SHP77 (cell line): ENCODE measurements at regions not wholly inside any gene's neighbourhood (a gene's known extent, or its start where the extent isn't known, plus 50 kb on each side); places are given as distances from the start of the nearest gene placed in this dataset.
"Not testable (repeated sequence)": the region's sequence is repeated elsewhere in the genome, so short reads cannot be mapped to it uniquely, and the experiment has no call there.

Experiments
- DNase-seq, 2 experiments: peaks; one replicate each; lab custom pipeline; 2025; lab: John Stamatoyannopoulos, UW

- DNase-seq: no peak
These were observed 220.8 kb upstream of the TCERG1L start for GRCh38 chr10:131532291-131532690.

- no peak for DNase-seq
These were observed 221.3 kb upstream of the TCERG1L start for GRCh38 chr10:131532745-131533341.

- no peak for DNase-seq
These were observed 222.5 kb upstream of the TCERG1L start for GRCh38 chr10:131533846-131534526.

- DNase-seq: no peak
These were observed 223.3 kb upstream of the TCERG1L start for GRCh38 chr10:131534836-131535235.

- DNase-seq: no peak
These were observed 225.2 kb upstream of the TCERG1L start for GRCh38 chr10:131536676-131537075.

DNA sequence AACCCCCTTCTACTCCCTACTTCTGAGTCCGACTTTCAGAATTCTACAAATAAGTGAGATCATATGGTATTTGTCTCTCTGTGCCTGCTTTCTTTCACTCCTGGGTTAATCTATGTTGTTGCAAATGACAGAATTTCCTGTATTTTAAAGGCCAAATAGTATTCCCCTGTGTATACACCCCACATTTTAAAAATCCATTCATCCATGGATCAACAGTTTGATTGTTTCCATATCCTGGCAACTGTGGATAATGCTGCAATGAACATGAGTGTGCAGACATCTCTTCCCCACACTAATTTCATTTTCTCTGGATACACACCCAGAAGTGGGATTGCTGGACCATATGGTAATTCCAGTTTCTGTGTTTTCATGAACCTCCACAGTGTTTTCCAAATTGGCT, 225.8 kb upstream of the TCERG1L start:
- no peak for DNase-seq

DNA sequence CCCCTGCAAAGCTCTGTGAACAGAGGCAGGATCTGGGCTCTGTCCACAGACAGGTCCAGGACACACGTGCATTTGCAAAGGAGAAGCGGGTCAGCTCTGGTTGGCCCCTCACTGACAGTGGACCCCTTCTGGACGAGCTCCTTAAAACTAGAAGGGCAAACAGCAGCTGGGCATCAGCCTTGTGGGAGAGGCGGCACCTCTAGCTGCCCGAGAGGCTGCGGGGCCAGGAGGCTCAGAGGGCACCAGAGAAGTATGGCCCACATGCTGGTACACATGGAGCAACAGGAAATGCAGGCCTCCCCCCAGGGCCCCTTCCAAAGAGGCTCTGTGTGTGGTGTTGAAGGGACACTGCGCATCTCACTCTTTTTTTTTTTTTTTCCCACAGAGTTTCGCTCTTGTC, 233.0 kb upstream of the TCERG1L start:
- DNase-seq: no peak

GRCh38 chr10:131546086-131546810, 234.7 kb upstream of the TCERG1L start:
- DNase-seq: no peak

GRCh38 chr10:131547129-131547799, 235.7 kb upstream of the TCERG1L start:
- no peak for DNase-seq

GRCh38 chr10:131548176-131548575, 236.7 kb upstream of the TCERG1L start:
- no peak for DNase-seq

DNA sequence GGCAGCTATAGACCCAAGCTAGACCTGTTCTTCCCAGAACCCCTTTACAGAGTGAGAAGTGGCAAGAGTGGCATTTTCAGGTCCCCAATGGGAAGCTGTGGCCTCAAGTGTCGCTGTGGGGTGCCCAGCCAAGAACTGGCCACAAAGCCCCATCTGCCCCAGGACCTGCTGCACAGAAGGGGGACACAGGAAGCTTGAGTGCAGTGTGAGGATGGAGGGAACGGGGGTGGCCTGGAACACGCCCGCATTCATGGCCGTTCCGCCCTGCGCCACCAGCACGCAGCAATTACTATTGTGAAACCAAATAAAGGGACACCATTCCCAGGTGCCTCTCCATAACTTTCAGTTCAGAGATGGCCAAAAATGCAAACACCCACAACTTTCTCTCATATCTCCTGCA, 237.6 kb upstream of the TCERG1L start:
- no peak for DNase-seq

DNA sequence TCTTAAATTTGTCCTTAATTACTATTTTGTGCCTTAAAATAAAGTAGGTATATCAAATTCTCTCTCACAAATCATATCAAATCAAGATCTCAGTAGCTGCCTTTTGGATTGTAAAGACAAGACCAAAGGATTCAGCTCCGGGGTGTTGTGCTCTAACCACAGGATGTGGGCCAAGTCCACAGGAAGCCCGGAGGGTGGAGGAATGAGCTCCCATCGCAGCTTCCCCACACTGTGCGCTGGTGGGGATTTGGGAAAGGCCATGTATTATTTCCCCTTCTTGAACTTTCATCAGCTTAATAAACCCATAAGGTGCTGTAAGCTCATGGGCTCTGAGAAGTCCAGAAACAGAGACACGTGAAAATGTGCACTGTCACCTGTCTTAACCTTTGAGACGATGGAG, 241.6 kb upstream of the TCERG1L start:
- DNase-seq: no peak

DNA sequence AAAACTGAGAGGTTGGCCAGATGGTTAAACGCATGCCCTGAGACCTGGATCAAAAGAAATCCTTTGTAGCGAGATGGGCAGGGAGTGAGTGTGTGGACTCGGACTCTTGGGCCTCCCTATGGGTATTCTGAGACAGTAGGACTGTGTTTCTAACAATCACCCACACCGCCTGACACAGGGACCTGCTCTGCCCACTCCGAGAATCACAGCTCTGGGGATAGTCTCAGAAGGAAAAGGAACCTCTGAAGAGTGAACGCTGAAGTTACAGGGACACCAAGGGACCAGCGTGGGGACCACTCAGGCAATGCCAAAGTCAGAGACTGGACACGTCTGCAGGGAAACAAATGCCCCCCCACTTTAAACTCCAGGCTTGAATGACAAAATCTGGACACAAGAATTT, 242.1 kb upstream of the TCERG1L start:
- DNase-seq: no peak

GRCh38 chr10:131554821-131555220, 243.3 kb upstream of the TCERG1L start:
- DNase-seq: no peak

- no peak for DNase-seq
These were observed 243.9 kb upstream of the TCERG1L start for GRCh38 chr10:131555406-131555805.

- no peak for DNase-seq
These were observed 244.8 kb upstream of the TCERG1L start for GRCh38 chr10:131556061-131556896.

DNA sequence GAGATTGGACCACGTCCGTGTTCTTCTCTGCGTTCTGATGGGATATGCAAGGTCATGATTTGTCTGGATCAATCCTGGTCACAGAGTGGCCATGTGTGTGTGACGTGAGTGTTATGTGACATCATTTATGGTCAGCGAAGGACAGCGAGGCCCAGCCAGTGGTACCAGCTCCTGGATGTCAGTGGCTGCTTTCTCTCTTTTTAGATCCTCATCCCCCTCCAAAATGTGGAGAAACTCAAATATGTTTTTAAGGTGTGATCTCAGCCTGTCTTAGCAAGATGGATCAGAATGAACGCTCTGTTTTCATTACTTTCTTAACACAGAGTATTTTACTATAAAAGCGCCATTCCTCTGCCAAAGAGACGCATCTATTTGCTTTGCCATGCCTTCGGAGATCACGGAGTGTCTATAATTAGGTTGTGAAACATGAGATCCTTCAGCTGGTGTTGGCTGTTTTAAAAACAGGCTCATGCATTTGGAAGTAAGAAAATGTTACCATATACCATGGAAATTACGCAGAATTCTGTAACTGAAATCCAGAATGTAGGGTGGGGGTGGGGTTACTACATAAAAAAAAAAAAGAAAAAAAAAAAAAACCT, 245.5 kb upstream of the TCERG1L start:
- DNase-seq: no peak

DNA sequence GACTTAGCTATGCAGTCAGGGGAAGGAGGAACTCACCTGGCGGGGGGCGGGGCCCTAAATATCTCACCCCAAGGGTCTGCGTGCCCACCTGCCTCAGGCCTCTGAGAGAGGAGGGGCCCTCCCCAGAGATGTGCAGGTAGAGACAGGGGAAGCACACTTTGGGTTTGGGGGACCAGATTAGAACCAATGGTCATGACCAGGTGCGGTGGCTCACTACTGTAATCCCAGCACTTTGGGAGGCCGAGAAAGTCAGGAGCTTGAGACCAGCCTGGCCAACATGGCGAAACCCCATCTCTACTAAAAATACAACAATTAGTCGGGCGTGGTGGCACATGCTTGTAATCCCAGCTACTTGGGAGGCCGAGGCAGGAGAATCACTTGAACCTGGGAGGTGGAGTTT, 246.4 kb upstream of the TCERG1L start:
- DNase-seq: not testable (repeated sequence)

DNA sequence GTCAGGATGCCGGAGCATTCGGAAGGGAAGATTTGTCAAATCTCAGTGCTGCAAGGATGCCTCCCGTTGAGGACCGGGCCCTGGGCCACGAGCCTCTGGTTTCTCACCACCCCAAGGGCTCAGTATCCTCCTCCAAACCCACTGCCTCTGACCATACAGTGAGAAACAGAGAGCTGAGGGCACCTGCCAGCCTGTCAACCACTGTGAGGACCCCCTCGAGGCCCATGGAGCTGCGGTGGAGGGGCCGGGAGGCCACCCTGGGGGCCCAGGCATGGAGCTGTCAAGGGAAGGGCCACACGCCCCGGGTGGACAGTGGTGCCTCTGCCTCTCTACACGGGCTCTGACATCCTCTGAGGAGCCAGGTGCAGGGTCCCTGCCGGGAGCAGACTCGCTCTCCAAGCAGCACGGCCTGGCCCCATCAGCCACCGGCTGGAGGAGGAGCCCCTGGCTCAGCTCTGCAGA, 248.0 kb upstream of the TCERG1L start:
- DNase-seq: no peak

GRCh38 chr10:131560166-131560565, 248.6 kb upstream of the TCERG1L start:
- DNase-seq: no peak

DNA sequence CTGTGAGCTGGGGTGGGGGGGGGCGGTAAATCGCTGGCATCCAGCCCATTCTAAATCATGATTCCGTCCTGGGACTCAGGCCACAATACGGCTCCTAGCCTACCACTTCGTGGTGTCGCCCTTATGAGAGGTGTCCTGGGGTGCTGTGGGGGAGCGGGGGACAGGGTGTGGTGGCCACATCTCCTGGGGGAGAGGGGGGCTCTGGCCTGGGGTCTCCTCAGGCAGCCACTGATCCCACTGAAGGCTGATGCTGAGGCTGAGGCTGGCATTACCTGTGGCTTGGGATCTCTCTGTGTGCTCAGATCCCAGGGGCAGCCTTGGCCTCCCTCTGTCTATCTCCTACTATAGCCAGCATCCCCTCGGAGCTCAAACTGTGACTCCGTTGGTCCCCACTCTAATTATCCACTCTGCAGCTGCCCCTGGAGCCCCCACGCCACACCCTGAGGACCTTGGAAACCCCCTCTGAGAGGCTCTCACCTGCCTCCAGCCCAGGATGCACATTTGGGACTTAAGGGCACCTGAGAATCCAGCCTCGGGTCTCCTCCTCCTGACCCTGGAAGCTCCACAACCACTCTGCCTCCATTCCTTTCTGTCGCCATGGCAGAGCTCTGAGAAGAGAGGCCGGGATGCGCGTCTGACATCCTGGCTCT, 249.3 kb upstream of the TCERG1L start:
- no peak for DNase-seq
